AML-193 (cell line): ENCODE measurements at regions not wholly inside any gene's neighbourhood (a gene's known extent, or its start where the extent isn't known, plus 50 kb on each side); places are given as distances from the start of the nearest gene placed in this dataset.
"Not testable (repeated sequence)": the region's sequence is repeated elsewhere in the genome, so short reads cannot be mapped to it uniquely, and the experiment has no call there.

Experiments
- DNase-seq, 2 experiments: peaks; one replicate each; lab custom pipeline; 2025; lab: John Stamatoyannopoulos, UW

DNA sequence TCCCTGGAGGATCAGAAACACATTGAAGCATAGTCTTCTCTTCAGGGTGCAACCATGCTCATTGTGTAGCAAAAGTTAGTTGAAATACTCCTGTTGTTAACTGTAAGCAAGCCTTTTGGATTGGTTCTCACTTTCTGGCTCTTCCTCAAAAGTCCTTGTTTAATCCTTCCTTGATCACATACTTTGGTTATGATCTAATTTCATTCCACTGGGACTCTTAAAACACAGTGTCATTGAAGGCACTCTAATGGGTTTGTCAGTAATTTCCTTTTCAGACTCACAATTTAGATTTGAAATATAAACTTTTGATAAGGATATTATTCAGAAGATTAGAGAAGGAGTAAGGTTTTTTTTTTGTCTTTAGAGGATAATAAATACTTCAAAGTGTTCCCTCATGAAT, 451.7 kb upstream of the SGO1 start:
- no peak for DNase-seq

DNA sequence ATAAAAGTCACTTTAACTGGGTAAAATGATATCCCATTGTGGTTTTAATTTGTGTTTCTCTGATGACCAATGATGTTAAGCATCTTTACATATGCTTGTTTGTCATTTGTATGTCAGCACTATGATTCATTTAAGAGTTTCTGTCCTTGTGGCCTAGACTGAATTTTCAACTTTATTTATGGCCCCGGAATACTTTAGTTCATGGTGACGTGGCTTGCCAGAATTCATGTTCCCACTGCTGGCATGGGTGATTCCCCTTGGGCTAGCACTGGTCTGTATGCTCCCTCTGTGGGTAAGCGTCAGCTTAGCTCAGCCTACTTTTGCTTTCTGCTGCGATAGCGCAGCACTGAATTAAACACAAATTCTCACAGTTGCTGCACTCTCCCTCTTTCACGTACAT, 436.3 kb upstream of the SGO1 start:
- no peak for DNase-seq

DNA sequence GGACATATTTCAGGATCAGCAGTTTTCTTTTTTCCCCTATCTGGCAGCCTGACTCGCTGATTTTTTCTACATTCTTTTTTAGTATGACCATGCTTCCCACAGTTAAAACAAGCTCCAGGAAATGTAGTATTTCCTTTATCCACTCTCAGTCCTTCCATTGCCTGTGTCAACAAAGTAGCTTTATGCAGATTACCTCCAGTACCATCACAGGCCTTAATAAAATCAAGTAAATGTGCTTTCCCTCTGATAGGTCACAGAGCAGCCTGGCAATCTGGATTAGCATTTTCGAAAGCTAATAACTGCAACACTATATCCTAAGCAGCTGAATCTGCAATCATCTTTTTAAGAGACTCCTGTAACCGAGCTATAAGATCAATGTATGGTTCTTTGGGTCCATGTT, 432.6 kb upstream of the SGO1 start:
- DNase-seq = not testable (repeated sequence)

DNA sequence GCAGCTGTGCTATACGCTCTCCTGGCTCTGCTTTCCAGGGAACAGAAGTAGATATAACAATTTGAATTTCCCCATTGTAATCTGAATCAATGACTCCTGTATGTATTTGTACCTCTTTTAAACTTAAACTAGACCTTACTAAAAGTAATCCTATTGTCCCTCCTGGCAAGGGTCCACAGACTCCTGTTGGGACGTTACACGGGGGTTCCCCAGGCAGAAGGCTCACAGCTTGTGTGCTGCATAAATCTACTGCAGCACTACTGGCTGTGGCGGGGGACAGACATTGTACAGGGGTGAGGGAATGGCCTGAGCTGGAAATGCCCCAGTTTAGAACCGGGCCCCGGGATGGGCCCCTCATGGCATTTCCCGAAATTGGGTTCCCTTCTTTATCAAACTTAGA, 432.2 kb upstream of the SGO1 start:
- not testable (repeated sequence) for DNase-seq

DNA sequence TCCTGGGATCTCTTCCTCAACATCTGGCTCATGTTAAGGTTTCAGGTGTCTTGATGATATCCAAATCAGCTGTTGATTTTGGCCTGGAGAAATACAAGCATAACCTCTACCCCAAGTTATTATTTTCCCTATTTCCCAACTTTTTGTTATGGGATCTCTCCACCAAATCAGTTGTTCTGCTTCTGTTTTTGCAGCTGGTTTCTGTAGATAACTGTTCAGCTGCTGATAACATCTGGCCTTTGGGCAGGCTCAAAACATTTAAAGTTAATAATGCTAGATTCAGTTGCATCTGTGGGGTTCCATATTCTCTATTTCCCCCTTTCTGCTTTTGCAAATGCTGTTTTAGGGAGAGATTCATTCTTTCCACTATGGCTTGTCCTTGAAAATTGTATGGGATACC, 430.0 kb upstream of the SGO1 start:
- DNase-seq = not testable (repeated sequence)

DNA sequence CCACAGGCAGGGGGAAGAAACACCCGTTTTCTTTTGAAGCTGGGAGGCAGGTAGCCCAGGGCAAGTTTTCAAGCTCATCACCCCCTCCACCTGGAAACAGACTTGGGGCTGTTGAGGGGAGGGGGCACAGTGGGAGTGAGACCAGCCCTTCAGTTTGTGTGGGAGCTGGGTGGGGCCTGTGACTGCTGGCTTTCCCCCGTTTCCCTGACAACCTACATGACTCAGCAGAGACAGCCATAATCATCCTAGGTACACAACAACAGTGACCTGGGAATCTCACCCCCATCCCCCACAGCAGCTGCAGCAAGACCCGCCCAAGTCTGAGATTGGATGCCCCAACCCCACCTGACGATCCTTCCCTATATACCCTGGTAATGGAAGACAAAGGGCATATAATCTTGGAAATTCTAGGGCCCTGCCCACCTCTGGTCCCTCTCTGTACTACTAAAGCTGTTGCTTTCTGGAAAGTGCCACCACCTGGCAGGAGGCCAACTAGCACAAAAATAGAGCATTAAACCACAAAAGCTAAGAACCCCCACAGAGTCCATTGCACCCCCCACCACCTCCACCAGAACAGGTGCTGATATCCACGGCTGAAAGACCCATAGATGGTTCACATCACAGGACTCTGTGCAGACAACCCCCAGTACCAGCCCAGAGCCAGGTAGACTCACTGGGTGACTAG, 422.2 kb upstream of the SGO1 start:
- no peak for DNase-seq

DNA sequence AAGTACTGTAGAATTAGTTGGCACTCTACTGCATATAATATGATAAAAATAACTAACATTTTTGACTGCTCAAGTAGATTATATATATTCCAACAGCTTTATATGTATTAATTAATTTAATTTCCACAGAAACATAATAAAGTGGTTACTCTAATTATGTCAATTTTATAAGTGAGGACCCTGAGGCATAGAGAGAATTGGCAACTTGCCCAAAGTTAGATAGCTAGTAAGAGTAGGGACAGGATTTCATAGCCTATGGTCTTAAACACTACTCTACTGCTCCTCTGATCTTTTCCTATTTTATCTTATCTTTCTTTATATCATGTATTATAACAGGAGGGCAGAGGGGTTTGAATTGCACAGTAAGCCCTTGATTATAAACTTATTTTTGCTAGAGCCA, 418.7 kb upstream of the SGO1 start:
- no peak for DNase-seq

DNA sequence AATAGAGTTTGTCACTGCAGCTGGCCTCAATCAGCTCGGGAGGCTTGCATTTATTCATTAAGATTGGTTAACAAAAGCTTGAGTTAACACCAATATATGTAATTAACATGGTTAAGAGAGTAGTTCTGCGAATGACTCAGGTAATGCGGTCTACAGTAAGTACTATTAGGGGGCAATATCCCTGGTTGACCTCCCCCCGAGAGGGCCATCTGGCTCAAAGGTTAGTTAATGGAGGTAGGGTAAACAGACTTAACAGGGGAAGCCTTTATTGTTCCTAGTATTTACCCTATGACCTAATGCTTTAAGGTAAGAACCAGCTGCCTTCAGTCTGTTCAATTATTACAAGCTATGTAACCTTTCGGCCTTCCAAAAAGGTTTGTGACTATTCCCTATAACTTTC, 403.3 kb upstream of the SGO1 start:
- DNase-seq = no peak

DNA sequence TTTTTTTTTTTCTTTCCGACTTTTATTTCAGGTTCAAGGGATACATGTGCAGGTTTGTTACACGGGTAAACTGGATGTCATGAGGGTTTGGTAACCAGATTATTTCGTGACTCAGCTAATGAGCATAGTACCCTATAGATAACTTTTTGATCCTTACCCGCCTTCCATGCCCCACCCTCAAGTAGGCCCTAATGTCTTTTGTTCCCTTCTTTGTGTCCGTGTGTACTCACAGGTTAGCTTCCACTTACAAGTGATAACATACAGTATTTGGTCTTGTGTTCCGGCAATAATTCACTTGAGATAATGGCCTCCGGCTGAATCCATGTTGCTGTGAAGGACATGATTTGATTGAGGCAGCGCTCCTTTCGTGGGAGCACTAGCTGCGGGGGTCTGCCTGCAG, 402.8 kb upstream of the SGO1 start:
- DNase-seq = no peak

DNA sequence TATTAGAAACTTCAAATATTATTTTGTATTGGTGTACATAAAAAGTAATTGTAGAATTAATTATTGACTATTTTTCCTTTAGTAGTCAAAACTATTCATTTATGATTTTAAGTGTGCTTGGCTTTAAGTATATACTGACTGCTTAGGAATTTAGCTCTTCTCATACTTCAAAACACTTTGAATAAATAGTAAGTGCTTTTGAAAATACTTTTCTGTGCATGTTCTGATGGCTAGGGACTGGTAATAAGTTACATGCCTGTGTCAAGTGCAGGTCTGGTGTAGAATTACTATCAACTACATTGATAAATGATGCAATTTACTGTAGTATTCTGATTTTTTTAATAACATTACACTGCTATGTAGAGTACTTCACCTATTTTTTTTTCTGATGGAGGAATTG, 397.6 kb upstream of the SGO1 start:
- DNase-seq = no peak

DNA sequence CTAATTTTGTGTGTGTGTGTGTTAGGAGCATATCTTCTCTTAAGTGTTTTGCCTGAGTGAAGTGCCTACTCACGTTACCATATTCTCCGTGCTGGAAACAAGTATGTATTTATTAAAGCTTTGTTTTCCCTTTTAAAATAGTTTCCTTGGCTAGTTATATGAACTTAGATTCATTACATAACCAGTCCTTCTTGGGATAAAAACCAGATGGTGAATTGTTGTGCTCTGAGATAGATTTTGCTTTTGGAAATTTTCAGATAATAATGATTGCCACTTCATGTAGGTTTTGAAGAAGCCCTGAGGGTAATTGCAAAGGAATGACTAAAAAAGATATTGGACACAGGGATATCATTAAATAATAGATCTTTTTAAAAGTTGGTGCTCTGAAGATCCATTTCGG, 390.2 kb upstream of the SGO1 start:
- no peak for DNase-seq

DNA sequence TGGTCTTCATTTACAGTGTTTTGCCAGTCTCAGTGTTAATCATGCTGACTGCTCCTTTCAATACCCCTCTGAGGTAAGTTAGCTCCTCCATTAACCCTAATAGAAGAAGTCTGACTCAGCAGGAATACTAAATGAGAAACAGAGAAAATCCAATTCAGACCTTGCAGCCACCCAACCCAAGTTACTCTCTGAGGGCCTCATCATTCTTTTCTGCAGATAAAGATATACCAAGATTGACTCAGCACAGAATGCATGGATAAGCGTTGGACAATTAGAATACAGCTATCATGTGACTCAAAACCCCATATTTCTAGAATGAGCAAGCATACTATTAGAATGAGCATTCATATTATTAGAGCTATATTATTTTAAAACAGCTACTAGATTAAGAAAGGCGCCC, 389.1 kb upstream of the SGO1 start:
- DNase-seq = no peak

DNA sequence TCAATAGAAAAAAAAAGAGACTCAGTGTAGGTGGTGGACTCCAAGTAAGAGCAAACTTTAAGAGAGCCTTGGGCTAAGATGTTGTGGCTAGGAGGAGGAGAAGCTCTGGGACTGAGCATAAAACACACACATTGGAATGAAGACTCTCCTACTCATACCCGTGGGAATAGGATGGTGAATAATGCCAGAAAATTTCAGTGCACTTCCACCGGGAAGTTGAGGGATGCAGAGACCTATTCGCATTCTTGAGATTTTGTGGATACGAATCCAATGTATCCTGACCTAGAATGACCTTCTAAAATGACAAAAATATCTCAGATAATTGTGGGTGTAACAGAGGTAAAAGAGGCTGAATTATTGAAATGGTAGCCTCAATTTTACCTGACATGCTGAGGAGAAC, 388.7 kb upstream of the SGO1 start:
- DNase-seq = no peak

DNA sequence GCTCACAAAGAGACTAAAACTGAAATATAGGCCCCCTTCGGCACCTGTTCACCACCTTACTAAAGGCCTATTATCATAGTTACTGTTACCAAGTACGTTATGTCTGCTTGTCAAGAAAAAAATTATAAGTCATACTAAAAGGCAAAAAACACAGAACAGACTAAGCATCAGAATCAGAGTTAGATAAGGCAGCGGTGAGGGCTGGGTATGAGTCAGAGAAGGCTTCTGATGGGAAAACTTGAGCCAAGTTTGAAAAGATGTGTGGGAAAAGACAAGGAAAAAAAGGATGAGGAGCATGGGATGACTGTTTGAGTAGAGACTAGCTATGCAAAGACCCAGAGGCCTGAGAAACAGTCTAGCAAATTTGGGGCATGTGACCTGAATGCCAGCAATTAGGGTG, 387.2 kb upstream of the SGO1 start:
- DNase-seq = no peak

DNA sequence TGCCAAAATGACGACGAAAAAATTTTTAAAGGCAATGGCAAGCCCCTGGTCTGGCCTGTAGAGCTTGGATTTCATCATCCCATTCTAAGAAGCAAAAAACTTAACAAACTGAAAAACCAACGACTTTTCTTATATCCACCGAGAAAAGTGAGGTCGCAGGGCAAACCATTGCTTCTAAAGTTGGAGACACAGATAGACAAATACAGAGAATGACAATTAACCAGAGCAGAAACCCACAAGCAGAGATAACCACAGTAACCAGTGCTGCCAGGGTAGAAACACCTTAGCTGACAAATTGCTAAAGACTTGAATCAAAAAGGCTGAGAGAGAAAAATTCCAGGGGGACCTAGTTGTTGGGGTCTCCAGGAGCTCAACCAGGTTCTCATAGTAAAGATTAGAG, 386.5 kb upstream of the SGO1 start:
- no peak for DNase-seq

DNA sequence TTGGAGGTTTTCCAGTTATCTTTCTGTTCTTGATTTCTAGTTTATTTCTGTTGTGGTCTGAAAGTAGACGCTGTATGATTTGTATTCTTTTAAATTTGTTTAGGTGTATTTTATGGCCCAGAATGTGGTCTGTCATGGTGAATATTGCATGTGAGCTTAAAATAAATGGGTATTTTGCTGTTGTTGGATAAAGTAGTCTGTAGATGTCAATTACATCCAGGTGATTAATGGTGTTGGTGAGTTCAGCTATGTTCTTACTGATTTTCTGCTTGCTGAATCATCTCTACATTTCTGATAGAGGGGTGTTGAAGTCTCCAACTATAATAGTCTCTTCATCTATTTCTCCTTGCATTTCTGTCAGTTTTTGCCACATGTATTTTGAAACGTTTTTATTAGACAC, 383.3 kb upstream of the SGO1 start:
- no peak for DNase-seq

DNA sequence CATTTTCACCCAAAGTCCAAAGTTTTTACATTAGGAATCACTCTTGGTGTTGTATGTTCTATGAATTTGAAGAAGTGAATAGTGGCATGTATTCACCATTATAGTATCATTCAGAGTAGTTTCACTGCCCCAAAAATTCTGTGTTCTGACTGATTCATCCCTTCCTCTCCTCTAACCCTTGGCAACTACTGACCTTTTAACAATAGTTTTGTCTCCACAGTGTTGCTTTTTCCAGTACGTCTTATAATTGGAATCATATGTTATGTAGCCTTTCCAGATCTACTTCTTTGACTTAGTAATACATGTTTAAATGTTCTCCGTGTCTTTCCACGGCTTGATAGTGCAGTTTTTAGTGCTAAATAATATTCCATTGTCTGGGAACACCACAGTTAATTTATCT, 379.0 kb upstream of the SGO1 start:
- DNase-seq = no peak

DNA sequence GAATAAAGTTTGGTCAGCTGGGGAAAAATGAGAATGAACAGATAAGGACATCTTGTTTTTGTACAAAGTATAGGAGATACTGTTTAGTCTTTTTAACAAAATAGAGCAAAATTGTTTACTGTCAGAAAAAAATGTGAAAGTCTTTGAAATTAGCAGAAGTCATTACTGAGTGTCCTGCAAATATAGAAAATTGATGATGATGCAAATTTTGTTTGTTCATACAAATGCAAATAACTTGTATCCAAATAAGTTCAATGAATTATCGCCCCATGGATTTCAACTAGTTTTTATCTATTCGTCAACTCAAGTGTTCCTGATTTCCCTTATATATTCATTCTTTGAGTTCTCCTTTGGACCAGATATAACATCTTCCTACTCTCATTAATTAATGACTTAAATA, 378.0 kb upstream of the SGO1 start:
- no peak for DNase-seq

DNA sequence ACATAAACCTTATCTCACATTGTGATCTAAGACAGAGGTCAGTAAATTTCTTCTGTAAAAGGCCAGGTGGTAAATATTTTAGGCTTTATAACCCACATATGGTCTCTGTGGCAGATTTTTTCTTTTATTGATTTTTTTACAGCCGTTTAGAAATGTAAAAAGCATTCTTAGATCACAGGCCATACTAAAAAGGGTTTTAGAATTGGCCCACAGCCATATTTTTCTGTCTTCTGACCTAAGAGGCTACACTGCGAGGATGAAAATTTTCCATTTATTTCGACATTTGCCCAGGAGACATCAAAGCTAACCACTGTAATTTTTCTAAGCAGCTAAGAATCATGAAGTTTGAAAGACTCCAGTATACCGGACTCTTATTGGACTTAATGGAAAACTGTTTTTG, 377.2 kb upstream of the SGO1 start:
- no peak for DNase-seq

DNA sequence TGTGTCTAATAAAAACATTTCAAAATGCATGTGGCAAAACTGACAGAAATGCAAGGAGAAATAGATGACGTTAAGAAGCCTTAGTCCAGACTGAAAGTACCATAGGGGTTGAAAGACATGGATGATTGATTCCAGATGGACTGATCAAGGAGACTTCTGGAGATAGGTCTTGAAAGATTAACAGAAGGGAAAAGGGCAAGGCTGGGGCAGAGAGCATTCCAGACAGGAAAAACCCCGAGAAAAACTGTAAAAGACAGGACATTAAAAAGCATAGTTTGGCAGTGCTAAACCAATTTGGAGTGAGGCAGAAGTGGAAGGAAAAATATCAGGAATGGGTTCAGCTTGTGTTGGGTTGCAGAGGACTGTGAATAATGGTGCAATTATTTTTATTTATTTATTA, 375.2 kb upstream of the SGO1 start:
- DNase-seq = no peak

DNA sequence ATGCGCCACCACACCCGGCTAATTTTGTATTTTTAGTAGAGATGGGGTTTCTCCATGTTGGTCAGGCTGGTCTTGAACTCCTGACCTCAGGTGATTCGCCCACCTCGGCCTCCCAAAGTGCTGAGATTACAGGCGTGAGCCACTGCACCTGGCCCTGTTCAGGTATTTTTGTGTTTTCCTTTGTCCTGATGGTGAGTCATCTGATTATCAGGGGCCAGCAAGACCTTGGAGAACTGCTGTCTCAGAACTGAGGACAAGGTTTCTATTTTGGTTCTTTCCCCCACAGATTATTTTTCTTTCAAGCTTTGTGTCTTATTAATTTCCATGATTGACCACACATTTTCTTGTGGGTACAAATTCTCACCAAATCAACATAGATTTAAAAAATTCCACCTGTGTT, 374.4 kb upstream of the SGO1 start:
- DNase-seq = not testable (repeated sequence)

DNA sequence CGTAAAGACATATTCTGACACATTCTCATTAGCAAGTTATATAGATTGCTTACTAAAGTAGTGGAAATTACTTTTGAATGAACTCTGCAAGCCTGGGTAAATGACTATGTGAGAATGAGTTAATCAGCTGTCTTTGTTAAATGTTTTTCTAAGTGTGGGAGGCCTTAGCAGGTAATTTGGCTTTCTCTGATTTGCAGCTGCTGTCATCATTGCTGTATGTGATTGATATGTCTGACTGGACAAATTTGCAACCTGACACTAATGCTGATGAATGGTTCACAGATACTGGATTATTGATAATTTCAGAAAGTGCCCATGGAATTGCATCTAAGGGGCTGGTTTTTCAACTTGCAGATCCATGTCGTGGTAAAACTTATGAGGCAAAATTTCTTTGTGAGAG, 372.2 kb upstream of the SGO1 start:
- DNase-seq = no peak

DNA sequence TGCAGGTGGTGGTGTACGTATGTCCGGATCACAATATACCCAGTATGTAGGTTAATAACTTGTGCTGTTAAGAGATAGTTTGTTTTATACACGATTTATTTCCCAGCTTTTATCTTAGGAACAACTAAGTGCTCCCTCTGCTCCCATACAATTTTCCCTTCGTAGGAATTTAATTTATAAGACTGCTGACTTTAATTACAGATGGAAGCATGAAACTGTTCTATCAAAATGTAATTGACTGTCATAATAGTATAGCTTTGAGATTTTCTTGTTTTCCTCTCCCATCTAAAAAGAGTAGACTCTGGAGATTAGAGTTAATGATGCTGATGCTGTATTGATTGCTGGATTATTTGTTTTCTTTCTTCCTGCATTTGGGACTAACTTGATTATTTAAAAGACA, 370.7 kb upstream of the SGO1 start:
- no peak for DNase-seq

DNA sequence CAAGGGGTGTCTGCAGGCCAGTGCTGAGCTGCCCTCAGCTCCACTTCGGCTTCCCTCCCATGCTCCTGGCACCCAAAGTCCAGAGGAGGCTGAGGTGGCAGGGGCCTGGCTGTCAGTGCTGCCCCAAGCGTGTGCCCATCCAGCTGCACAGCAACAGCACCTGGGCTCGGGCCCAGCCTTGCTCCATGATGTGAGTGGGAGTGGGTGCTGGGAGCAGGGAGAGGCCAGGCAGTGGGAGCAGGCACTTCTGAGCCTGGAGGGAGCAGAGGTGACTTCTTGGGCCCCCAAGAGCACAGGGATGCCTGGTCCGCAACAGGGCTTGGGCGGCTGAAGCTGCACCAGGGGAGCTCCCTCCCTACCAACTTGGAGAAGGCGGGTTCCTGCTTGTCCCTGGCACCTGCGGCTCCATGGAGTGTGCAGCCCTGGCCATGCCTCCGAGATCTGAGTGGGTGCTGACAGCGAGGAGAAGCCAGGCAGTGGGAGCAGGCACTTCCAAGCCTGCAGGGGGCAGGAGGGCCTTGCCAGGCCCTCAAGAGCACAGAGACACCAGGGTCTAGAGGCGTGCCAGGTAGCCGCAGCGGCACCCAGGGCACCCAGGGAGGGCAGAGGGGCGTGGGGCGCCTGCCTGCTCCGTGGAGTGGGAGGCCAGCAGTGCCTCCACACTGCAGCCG, 366.7 kb upstream of the SGO1 start:
- no peak for DNase-seq
